Activated effector memory CD4-positive, alpha-beta T cell treated with anti-CD3 and anti-CD28 coated beads, Interleukin-2, amount 50 U/mL, for 16 hours (primary cell): ENCODE measurements at regions not wholly inside any gene's neighbourhood (a gene's known extent, or its start where the extent isn't known, plus 50 kb on each side); places are given as distances from the start of the nearest gene placed in this dataset.

Experiments used
- DNase-seq: peaks from one replicate; pipeline ENCODE4 v3.0.0-alpha.2; 2020

GRCh38 chrX:2607113-2607512, 84.0 kb upstream of the CD99 start:
- no peak for DNase-seq

- no peak for DNase-seq
Observed at GRCh38 chrX:2600564-2600963, 90.5 kb upstream of the CD99 start.

GRCh38 chrX:2596555-2597255, 94.4 kb upstream of the CD99 start:
- DNase-seq, result no peak

DNA sequence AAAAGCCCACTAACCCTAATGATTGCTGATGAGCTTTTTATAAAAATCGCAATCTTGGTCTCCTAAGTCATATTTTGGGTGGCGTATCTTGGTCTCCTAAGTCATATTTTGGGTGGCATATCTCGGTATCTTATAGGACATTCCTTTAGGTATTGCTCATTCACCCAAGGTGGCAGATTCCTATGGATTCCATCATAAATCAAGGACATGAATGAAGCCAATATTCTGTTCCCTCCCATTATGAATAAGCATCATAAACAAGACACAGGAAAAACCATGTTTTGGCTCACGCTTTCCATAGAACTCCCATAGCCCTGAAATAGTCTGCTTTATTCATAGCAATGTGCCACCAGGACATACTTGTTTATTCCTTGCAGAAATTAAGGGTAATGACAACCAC, 95.0 kb upstream of the CD99 start:
- DNase-seq, result no peak

DNA sequence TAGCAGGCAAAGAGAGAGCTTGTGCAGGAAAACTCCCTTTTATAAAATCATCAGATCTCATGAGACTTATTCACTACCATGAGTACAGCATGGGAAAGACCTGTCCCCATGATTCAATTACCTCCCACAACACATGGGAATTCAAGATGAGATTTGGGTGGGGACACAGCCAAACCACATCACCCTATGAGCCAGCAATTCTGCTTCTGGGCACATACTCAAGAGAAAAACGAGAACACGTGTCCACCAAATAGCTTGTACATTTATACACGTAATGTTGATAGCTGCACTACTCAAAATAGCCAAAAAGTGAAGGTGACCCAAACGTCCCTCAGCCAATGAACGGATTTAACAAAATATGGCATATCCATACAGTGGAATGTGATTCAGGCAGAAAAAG, 94.5 kb upstream of the DHRSX start:
- no peak for DNase-seq

DNA sequence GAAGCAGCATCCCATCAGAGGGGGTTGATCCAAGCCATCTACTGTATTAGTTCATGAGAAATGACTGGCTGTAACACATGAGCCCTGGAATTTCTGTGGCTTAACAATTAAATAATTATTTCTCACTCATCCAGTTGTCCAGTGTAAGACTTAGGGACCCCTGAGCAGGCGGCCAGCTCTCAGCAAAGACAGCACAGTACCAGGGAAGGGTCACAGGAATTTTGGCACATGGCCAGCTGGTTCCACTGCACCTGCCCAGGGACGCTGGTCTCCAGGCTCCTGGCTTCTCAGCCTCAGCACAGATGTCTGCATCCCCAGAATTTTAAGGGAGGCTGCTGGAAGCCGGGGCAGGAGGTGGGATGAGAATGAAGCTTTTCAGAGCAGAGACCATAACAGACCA, 93.7 kb upstream of the DHRSX start:
- DNase-seq, result no peak

GRCh38 chrX:2592279-2592678, 91.5 kb upstream of the DHRSX start:
- no peak for DNase-seq

DNA sequence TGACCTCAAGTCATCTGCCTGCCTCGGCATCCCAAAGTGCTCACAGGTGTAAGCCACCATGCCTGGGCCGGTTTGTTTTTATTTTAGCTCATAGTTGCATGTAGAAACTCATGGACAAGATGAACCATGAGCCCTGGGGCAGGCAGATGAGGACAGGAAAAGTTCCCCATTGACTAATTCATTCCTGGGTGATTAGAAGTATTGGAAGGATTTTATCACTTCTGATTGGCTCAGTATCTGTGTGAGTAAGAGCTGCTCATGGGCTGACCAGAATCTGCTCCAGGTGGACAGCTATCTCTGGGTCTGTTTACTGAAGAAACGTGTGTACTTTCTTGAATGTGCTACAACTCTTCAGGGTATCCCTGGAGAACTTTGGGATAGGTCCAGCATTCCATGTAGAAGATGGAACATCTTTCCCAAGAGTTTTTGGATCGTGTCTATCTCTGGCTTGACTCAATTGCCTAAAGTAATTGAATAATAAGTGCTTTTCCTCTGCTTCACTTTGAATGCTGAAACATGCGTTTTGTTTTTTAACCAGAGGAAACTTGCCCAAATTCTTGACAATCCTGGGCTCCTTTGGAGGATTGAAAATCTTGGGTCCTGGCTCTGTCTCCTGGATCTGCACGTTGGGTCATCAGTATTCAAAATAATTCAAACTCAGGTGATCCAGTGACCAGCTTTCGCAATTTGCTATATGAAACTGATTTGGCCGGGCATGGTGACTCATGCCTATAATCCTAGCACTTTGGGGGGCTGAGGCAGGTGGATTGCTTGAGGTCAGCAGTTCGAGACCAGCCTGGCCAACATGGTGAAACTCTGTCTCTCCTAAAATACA, 88.6 kb upstream of the DHRSX start:
- DNase-seq, result no peak

GRCh38 chrX:2588049-2588448, 87.3 kb upstream of the DHRSX start:
- DNase-seq, result no peak

GRCh38 chrX:2587146-2587545, 86.4 kb upstream of the DHRSX start:
- no peak for DNase-seq

GRCh38 chrX:2585158-2585470, 84.3 kb upstream of the DHRSX start:
- DNase-seq, result no peak

GRCh38 chrX:2584251-2585157, 83.7 kb upstream of the DHRSX start:
- no peak for DNase-seq

- no peak for DNase-seq
Observed at GRCh38 chrX:2583194-2584162, 82.7 kb upstream of the DHRSX start.

- DNase-seq, result no peak
Observed at GRCh38 chrX:2582667-2583066, 81.9 kb upstream of the DHRSX start.

DNA sequence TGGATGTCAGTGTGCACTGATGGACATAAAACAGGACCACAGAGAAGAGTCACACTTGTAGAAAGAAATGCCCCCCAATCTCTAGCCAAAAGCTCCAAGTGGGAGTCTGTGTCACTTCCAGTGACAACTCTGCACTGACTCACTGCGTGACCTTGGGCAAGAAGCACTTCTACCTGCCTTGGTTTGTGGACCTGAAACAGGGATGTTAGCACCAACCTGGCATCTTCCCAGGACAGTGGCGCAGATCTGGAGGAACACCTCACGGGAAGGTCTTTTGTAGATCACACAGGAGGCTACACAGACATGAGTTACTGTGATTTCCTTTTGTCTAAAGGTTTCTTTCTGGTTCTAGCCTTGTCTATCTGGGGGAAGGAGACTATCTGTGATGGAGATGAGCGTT, 80.5 kb upstream of the DHRSX start:
- DNase-seq, result no peak

- DNase-seq, result no peak
Observed at GRCh38 chrX:2578864-2579263, 78.1 kb upstream of the DHRSX start.

- no peak for DNase-seq
Observed at GRCh38 chrX:2577844-2578466, 77.2 kb upstream of the DHRSX start.

GRCh38 chrX:2576793-2577192, 76.0 kb upstream of the DHRSX start:
- no peak for DNase-seq

DNA sequence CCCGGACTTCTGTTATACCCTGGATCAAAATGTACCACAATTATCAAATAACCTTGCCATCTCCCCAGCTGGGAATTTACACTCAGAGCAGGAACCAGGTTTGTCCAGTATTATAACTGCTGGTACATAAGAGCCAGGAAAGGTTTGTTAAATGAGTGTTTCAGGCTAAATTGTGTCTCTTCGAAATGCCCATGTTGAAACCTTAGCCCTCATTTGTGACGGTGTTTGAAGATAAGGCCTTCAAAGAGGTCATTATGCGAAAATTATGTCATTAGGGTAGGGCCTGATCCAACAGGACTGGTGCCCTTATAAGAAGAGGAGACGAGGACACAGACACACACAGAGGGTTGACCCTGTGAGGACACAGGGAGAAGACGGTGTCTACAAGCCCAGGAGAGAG, 73.5 kb upstream of the DHRSX start:
- DNase-seq, result no peak

DNA sequence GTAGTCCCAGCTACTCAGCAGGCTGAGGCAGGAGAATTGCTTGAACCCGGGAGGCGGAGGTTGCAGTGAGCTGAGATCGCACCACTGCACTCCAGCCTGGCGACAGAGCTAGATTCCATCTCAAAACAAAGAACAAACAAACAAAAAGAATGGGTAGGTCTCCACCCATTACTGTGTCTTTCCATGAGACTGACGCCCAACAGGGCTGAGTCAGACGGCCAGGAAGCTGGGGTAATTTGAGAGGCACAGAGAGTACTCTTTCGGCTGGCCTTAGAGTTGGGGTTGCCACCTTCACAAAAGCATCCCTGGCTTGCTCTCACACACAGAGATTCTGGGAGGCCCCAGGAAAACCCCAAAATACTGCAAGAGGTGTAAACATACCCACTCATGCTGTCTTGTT, 72.0 kb upstream of the DHRSX start:
- no peak for DNase-seq

- DNase-seq, result no peak
Observed at GRCh38 chrX:2568125-2568524, 67.3 kb upstream of the DHRSX start.

GRCh38 chrX:2566055-2566454, 65.3 kb upstream of the DHRSX start:
- DNase-seq, result no peak
